HG03460 (cell line): ENCODE measurements at regions not wholly inside any gene's neighbourhood (a gene's known extent, or its start where the extent isn't known, plus 50 kb on each side); places are given as distances from the start of the nearest gene placed in this dataset.

ENCODE experiments used
- ATAC-seq: cut with Tn5 transposase; IDR thresholded peaks from one replicate; pipeline ENCODE4 v1.9.1; 2021; ENCODE audit not compliant: unreplicated experiment

DNA sequence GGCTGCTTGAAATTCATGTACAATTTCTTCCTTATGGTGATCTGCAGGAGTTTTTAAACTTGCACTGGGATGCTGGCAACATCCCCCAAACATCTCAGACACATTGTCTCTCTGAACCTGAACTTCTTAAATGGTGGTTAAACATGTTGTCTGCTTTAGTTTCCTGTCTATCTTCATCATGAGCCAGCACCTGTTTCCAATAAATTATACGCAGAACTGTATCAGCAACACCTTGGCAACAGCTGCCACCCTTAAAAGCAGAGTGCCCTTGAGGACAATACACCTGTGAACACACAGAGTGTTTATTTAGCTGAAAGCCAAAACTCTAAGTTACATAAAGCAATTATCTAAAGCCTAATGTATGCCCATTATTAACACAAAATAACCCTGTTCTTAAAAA is 242.9 kb downstream of the WNT5A start:
- ATAC-seq = no peak

DNA sequence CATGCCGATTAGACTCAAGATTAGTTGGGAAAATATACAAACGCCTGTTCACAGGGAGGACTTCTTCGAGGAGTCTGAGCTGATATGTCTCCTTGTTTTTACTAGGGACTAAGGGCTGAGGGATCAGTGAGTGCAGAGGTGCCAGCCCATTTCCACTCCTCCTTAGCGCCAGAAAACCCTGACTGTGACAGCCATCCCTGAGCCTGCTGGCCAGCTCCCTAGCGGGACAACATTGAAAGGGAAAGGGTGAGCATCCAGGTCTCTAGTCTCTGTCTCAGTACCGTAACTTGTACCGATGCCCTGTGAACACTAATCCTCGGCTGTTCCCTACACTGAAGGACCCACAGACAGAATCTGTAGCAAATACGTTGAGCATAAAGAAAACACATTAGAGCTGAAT is 243.4 kb downstream of the WNT5A start:
- ATAC-seq = no peak

GRCh38 chr3:55242921-55243320 is 244.2 kb downstream of the WNT5A start:
- ATAC-seq = no peak

GRCh38 chr3:55241098-55241497 is 246.0 kb downstream of the WNT5A start:
- ATAC-seq = no peak

DNA sequence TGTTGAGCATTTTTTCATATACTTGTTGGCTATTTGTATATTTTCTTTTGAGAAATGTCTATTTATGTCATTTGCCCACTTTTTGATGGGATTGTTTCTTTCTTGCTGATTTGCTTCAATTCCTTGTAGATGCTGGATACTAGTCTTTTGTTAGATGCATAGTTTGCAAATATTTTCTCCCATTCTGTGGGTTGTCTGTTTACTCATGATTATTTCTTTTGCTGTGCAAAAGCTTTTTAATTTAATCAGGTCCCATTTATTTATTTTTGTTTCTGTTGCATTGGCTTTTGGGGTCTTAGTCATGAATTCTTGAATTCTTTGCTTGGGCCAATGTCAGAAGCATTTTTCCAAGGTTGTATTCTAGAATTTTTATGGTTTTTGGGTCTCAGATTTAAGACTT is 251.7 kb downstream of the WNT5A start:
- ATAC-seq = no peak

- no peak for ATAC-seq
These were observed 260.4 kb downstream of the WNT5A start for GRCh38 chr3:55226696-55227095.

DNA sequence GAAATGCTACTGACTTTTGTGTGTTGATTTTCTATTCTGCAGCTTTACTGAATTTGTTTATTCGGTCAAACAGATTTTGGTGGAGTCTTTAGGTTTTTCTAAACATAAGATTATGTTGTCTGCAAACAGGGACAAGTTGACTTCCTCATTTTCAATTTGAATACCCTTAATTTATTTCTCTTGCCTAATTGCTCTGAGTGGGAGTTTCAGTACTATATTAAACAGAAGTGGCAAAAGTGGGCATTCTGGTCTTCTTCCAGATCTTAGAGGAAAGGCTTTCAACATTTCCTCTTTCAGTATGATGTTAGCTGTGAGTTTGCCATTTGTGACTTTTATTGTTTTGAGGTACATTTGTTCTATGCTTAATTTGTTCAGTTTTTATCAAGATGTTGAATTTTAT is 268.5 kb downstream of the WNT5A start:
- ATAC-seq = no peak

DNA sequence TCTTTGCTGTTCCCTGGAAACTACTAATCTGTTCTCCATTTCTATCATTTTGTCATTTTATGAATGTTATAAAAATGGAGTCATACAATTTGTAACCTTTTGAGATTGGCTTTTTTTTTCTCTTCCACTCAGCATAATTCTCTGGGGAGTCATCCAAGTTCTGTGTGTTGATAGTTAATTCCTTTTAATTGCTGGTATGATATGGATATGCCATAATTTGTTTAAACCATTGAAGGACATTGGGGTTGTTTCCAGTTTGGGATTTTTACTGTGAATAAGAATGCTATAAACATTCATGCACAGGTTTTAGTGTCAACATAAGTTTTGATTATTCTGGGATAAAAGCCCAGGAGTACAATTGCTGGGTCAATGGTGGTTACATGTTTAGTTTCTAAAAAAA is 279.4 kb downstream of the WNT5A start:
- ATAC-seq = no peak

DNA sequence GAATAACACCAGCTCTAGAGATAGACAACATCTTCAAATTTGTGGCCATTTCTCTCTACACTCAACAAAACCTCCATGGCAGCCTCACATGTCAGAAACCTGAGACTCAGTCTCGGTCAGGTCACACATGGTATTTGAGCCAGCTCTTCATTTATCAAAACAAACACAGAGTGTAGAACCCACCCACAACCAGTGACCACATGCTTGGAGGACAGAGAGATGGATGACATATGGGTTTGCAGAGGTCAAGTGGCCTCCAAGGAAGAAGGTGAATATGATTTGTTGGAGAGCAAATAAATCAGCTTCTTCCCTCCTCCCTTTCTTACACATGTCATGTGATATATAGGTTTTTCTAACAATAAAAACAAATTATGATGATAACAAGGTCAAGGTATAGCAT is 278.1 kb upstream of the LRTM1 start:
- ATAC-seq = no peak

DNA sequence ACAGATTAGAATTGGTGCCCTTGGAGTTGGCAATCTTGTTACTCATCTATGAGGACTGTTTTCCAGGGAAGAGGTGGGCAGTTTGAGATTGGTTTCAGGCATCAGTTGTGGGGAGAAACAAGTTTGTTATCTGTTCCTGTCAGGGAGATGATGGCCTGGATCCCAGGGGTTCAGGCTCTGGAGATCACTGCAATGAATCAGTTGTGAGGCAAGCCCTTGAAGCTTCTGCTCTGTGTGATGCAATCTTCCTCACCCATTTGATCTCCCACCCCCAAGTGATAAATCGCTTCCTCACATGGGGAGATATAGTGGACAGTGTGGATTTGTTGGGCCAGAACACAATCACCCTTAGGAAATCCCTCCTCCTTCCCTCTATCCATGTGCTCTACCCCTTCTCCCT is 276.6 kb upstream of the LRTM1 start:
- ATAC-seq = no peak

- no peak for ATAC-seq
These were observed 275.7 kb upstream of the LRTM1 start for GRCh38 chr3:55203546-55203945.

GRCh38 chr3:55203006-55203405 is 275.1 kb upstream of the LRTM1 start:
- ATAC-seq = no peak

DNA sequence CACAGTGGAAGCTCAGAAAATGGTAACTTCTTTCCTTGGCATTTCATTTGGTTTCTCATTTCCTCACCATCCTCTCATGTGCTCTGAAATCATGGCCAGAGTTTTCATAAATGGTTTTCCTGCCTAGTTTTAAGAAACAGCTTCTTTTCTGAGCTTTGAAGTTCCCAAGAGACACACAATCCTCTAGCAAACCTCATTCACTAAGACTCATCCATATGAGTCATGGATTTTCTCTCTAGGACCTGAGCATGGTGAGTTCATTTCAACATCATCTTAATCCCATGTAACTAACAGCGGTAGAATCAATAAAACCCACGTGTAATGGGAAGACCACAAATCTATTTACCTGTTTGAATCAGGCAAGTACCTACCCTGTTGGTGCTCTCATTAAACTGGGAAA is 274.5 kb upstream of the LRTM1 start:
- ATAC-seq = no peak

- no peak for ATAC-seq
These were observed 273.9 kb upstream of the LRTM1 start for GRCh38 chr3:55201779-55202178.

- ATAC-seq = no peak
These were observed 273.0 kb upstream of the LRTM1 start for GRCh38 chr3:55200906-55201305.

DNA sequence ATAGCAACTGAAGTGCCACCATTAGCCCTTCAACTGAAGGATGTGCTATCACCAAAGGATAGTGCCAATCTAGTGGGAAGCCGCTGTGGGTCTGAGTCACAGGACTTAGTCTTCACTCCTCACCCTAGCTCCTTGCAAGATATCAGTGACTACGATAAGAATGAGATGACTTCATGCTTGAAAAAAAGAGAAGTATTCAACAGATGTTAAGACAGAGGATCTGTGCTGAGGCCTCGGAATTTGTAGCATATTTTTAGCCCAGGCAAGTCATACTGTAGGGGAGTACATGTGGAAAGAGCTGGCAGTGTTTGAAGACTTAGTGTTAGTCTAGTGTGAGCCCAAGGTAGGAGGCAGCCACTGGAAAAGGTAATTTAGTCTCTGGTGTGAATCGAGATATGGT is 270.7 kb upstream of the LRTM1 start:
- ATAC-seq = no peak

- ATAC-seq = no peak
These were observed 269.2 kb upstream of the LRTM1 start for GRCh38 chr3:55197021-55197420.

DNA sequence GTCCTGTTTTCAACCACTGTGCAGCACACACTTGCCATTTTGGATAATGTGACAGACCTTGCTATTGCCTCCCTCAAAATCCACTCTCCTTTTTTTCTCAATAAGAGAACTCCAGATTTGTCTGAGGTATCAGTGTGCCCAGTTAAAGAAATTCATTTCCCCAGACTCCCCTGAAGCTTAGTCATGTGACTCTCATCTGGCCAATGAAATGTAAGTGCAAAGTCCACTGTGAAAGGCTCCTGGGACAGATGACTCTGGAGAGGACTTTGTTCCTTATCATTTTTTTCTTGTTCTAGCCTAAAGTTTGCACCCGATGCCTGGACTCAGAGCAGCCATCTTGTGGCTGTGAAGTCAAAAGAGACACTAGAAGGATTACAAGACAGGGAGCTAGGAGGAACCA is 268.6 kb upstream of the LRTM1 start:
- no peak for ATAC-seq

DNA sequence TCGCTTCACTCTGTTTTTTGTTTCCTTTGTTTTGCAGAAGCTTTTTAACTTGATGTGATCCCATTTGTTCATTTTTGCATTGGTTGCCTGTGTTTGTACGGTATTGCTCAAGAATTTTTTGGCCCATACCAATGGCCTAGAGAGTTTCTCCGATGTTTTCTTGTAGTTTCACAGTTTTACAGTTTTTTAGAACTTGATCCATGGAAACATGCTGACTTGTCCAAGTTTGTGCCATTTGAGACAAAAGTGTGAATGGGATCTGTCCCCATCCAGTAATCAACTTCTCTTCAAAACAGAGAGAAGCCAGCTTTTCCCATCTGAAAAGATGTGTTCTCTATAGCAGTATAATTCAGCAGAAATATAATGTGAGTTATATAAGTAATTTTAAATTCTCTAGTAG is 266.5 kb upstream of the LRTM1 start:
- ATAC-seq = no peak

DNA sequence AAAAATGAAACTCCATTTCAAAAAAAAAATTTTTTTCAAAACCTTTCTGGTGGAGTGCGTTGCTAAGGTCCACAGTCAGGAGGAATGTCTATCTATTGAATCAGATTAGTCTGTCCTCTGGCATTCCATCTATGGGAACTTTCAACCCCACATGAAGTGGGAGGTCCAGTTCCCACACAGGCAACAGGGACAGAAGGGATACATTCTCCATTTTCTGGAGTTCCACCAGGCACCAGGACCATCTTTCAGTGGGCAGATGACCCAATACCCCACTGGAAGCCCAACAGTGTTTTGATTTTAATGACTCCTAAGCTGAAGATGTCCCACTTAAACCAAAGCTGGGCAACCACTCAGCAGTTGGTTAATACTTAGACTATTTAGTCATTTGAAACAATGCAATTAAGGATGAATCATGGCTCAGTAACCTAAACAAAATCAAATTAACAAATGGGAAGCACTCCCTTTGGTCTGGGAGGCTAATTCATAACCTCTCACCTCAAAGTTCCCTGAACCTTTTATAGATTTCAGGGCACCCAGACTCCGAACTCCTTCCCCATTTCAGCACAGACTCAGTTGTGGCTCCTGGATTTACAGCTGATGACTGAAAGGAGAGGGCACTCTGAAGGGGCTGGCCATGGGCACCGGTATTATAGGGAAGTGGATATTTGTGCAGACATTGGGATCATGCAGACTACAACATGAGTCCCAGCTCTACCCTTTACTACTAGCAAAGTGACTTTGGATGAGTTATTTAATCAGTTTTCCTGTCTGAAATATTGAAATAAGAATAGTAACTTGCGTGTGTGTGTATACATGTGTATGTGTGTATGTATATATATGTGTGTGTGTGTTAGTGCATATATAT is 264.3 kb upstream of the LRTM1 start:
- ATAC-seq = no peak

DNA sequence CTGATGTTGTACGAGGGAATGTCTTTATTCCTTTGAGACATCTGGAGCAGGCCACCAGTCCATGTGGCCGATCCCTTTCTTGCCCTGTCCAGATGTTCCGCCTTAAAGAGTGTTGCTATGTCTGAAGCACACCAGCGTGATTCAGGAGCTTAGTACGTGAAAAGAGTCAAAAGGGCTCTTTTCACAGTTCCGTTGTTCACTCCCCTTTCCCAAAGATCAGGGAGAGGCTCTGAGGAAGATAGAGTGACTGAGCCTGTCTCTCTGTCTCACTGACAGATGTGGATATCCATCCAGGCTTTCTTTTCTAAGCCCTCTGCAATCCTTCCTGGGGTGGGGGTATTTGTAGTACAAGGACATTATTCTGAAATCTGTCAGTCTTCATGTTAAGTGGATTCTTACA is 262.5 kb upstream of the LRTM1 start:
- ATAC-seq = no peak

DNA sequence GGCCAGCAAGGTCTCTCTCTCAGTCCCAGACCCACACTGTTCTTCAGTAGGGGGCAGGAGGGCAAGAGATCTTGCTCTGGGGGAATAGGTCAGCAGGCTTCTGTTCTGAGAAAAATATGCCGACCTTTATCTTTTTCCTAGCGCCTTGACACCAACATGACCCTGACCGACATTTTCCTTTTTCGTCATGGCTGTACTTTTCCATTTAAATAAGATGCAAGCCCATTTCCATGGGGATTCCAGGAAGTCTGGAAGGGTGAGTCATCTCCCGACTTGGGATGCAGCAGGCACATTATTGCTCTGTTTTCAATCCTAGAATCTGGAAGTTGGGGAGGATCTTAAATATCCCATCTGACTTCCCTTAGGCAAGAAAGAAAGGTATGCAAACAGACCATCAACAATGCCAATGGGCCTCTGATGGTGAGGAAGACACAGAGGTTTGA is 261.5 kb upstream of the LRTM1 start:
- ATAC-seq = no peak

GRCh38 chr3:55185380-55185779 is 257.5 kb upstream of the LRTM1 start:
- no peak for ATAC-seq
